Peyer's patch (tissue), 4 donors: ENCODE measurements at regions not wholly inside any gene's neighbourhood (a gene's known extent, or its start where the extent isn't known, plus 50 kb on each side); places are given as distances from the start of the nearest gene placed in this dataset.

Experiments
- DNase-seq, 3 donors: peaks; one replicate each; pipeline ENCODE4 v3.0.0-alpha.2; 2017 to 2019
- H3K27ac ChIP-seq, 4 donors: fragments of 200-600 bp; sonication (generic); one replicate each; pipeline ENCODE4 v1.5.1; 2016 to 2019
- H3K27me3 ChIP-seq, 2 donors: fragments of 200-600 bp; sonication (generic); one replicate each; pipeline ENCODE4 v1.5.1; 2019
- H3K36me3 ChIP-seq, 3 donors: fragments of 200-600 bp; sonication (generic); one replicate each; pipeline ENCODE4 v1.5.1; 2016 to 2019
- H3K4me1 ChIP-seq, 4 donors: fragments of 200-600 bp; sonication (generic); one replicate each; pipeline ENCODE4 v1.5.1; 2016 to 2019
- H3K4me3 ChIP-seq, 4 donors: fragments of 200-600 bp; sonication (generic); 1 replicate in 3 of 4; 2 replicates in 1 of 4; pipeline ENCODE4 v1.5.1; 2016 to 2019; ENCODE audit warnings: mild to moderate bottlenecking in 1 of 4
- H3K9me3 ChIP-seq, 4 donors: fragments of 200-600 bp; sonication (generic); one replicate each; pipeline ENCODE4 v1.5.1; 2016 to 2019; ENCODE audit warnings: mild to moderate bottlenecking in 1 of 4
- POLR2A ChIP-seq, 2 donors: fragments of 450-650 bp; IDR thresholded peaks; one replicate each; pipeline ENCODE4 v1.5.1; 2017; ENCODE audit warnings: antibody characterized with exemption in 2 of 2, mild to moderate bottlenecking in 2 of 2, moderate library complexity in 2 of 2
- TF ChIP-seq, protein P1 (sequence below), 6 experiments: fragments of 450-650 bp in 4 of 6; fragments of 200-600 bp in 2 of 6; sonication (generic) in 1 of 6; IDR thresholded peaks; one replicate each; pipeline ENCODE4 v1.5.1; 2017 to 2019; ENCODE audit warnings: antibody characterized with exemption in 6 of 6, mild to moderate bottlenecking in 3 of 6, moderate library complexity in 1 of 6

DNA sequence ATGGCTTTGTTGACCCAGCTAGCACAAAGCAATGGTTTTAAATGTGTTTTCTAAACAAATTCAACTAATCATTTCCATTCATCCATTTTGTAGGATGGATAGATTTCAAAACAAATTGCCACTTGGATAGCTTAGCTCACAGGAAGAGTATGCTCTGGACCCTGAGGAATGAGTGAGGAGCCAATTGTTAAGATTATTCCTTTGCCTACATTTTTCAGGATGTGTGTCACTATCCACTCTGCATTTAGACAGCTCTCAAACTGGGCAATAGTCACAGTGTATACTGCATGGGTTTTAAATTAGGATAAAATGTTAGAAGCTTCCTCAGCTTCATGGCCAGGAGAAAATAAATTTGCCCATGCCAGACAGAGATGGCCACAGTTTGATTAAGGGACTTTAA is 605.6 kb upstream of the TEX47 start:
- TF ChIP-seq, protein P1, sequence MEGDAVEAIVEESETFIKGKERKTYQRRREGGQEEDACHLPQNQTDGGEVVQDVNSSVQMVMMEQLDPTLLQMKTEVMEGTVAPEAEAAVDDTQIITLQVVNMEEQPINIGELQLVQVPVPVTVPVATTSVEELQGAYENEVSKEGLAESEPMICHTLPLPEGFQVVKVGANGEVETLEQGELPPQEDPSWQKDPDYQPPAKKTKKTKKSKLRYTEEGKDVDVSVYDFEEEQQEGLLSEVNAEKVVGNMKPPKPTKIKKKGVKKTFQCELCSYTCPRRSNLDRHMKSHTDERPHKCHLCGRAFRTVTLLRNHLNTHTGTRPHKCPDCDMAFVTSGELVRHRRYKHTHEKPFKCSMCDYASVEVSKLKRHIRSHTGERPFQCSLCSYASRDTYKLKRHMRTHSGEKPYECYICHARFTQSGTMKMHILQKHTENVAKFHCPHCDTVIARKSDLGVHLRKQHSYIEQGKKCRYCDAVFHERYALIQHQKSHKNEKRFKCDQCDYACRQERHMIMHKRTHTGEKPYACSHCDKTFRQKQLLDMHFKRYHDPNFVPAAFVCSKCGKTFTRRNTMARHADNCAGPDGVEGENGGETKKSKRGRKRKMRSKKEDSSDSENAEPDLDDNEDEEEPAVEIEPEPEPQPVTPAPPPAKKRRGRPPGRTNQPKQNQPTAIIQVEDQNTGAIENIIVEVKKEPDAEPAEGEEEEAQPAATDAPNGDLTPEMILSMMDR (IDR thresholded peaks at IDR 0.05) = no peak
- no peak for TF ChIP-seq POLR2A (IDR thresholded peaks at IDR 0.05)
- H3K36me3 ChIP-seq = no peaks in the 10 kb centered on the region
- H3K27ac ChIP-seq = no peak overlapping the region
- no peaks in the 10 kb centered on the region for H3K27me3 ChIP-seq
- H3K9me3 ChIP-seq = no peaks in the 10 kb centered on the region
- no peaks in the 10 kb centered on the region for H3K4me1 ChIP-seq
- DNase-seq = no peak
- H3K4me3 ChIP-seq = no peak overlapping the region

DNA sequence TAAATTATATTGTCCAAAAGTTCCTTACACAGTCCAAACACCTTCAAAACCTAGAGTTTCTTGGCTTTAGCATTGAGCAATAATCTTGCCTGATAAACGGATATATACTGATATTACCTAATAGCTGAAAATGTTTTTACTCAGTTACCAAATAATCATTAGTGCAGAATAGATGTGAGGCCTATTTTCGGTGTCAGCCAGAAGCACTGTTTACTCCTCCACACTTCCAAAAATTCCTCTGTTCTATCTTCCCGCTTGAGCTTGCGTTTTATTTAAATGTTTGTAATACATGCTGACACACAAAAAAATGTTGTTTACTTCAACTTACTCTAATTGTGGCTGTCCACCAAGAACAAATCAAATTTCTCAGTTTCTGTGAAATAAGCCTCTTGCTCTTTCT is 606.2 kb upstream of the TEX47 start:
- H3K36me3 ChIP-seq = no peaks in the 10 kb centered on the region
- no peak overlapping the region for H3K4me3 ChIP-seq
- H3K27ac ChIP-seq = no peak overlapping the region
- no peak for TF ChIP-seq POLR2A (IDR thresholded peaks at IDR 0.05)
- TF ChIP-seq, protein P1 (IDR thresholded peaks at IDR 0.05) = no peak
- H3K27me3 ChIP-seq = no peaks in the 10 kb centered on the region
- DNase-seq = no peak
- H3K9me3 ChIP-seq = no peaks in the 10 kb centered on the region
- H3K4me1 ChIP-seq = no peaks in the 10 kb centered on the region

DNA sequence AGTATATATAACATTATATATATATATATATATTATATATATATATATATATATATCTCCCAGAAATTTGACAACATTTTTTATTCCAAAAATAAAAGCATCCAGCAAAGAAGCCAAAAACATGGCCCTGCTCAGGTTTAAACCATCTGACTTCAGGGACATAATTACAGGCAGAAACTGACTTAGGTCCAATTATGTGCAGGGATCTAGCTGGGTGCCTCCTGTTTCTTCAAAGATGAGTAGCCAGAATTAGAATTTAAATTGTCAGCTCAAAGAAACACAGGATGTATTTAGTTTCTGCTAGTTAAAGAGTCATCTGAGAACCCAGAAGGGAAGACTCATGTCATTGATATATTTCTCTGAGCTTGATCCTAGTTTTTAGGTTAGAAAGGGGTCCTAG is 656.4 kb upstream of the TEX47 start:
- no peaks in the 10 kb centered on the region for H3K4me1 ChIP-seq
- DNase-seq = no peak
- no peaks in the 10 kb centered on the region for H3K9me3 ChIP-seq
- no peaks in the 10 kb centered on the region for H3K36me3 ChIP-seq
- H3K27me3 ChIP-seq = no peaks in the 10 kb centered on the region
- H3K27ac ChIP-seq = no peak overlapping the region
- H3K4me3 ChIP-seq = no peak overlapping the region
- TF ChIP-seq POLR2A (IDR thresholded peaks at IDR 0.05) = no peak
- TF ChIP-seq, protein P1 (IDR thresholded peaks at IDR 0.05) = no peak

DNA sequence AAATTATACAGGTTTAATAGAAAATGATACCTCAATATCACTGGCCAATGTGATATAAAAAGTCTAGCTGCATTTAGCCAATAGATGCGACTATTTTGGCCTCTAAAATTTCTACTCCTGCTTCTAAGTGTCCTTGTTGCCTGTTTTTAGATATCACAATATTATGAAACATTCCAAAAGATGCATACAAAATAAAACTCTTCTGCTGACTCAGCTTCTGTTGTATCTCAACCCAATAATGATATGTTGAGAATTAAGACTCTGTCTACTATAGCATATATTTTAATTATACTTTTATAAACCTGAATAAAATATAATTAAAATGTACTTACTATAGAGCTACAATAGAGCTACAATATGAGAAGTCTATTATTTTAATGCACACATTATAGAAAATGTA is 661.0 kb upstream of the TEX47 start:
- no peaks in the 10 kb centered on the region for H3K27me3 ChIP-seq
- no peaks in the 10 kb centered on the region for H3K36me3 ChIP-seq
- no peaks in the 10 kb centered on the region for H3K9me3 ChIP-seq
- no peak for DNase-seq
- no peak overlapping the region for H3K4me3 ChIP-seq
- TF ChIP-seq, protein P1 (IDR thresholded peaks at IDR 0.05) = no peak
- no peak for TF ChIP-seq POLR2A (IDR thresholded peaks at IDR 0.05)
- H3K4me1 ChIP-seq = no peaks in the 10 kb centered on the region
- H3K27ac ChIP-seq = no peak overlapping the region

DNA sequence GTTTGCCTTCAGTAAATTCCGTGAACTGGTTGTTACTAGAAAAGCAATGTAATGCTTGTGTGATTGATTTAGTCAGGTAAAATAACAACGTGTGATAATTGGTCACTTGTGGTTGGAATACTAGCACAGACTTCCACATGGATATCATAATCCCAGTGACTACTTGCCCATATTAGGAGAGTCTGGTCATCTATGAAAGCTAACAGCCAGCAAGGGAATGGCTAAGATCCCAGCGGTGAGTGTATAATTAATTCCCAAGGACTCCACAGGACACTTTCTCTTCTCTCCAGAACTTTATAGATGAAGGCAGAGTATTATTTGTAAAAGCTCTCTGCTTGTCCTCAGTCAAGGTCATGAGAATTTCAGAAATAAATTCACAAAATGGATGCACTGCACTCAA is 662.6 kb upstream of the TEX47 start:
- TF ChIP-seq, protein P1 (IDR thresholded peaks at IDR 0.05) = no peak
- no peak for TF ChIP-seq POLR2A (IDR thresholded peaks at IDR 0.05)
- H3K4me3 ChIP-seq = no peak overlapping the region

DNA sequence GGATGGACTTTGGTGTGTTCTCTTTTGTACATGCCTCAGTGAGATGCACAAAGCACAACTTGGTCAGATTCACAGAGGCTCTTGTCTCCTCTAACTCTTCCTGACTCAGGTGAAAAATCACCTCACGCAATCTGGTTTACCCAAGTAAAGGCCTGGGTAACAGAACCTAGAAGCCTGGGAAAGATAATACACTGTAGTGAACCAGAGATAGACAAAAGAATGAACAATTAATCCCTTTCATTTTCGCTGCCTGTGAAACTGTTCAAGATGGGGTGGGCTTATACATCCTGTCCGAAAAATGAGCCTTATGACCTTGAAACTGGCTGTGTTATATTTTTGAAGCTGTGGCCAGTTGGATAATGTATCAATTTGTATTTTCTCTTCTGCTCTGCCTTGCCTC is 678.9 kb upstream of the TEX47 start:
- Histone ChIP-seq H3K36me3 (no peaks in the 10 kb centered on the region), H3K27ac (no peak overlapping the region), H3K4me1 (no peaks in the 10 kb centered on the region), H3K27me3 (no peaks in the 10 kb centered on the region), H3K9me3 (no peaks in the 10 kb centered on the region), H3K4me3 (no peak overlapping the region)
- DNase-seq = no peak
- TF ChIP-seq, protein P1 (IDR thresholded peaks at IDR 0.05) = no peak
- no peak for TF ChIP-seq POLR2A (IDR thresholded peaks at IDR 0.05)

More for the DNA sequence above, 662.6 kb upstream of the TEX47 start:
- no peaks in the 10 kb centered on the region for H3K4me1 ChIP-seq
- H3K27ac ChIP-seq = no peak overlapping the region
- no peak for DNase-seq
- H3K9me3 ChIP-seq = no peaks in the 10 kb centered on the region
- no peaks in the 10 kb centered on the region for H3K36me3 ChIP-seq
- no peaks in the 10 kb centered on the region for H3K27me3 ChIP-seq
